Lung (tissue), 11 donors: ENCODE measurements at regions not wholly inside any gene's neighbourhood (a gene's known extent, or its start where the extent isn't known, plus 50 kb on each side); places are given as distances from the start of the nearest gene placed in this dataset.
A peak's percentile ranks its signal among the peaks of the same experiment; 100 is the strongest.

Experiments
- ATAC-seq: fragments of 200-7000 bp; cut with Tn5 transposase; one replicate; pipeline ENCODE4 v1.9.1; 2020; ENCODE audit warnings: moderate number of reproducible peaks; ENCODE audit not compliant: insufficient read depth, low FRiP score
- DNase-seq, 3 donors: peaks; one replicate each; pipeline ENCODE4 v3.0.0-alpha.2; 2013 to 2017
- H3K27ac ChIP-seq, 2 donors: one replicate each; pipeline ENCODE4 v1.5.1; 2013; ENCODE audit warnings: mild to moderate bottlenecking in 2 of 2, moderate library complexity in 2 of 2, control low read depth in 1 of 2, inconsistent platforms in 1 of 2, low read depth in 1 of 2, low read length in 1 of 2
- H3K27me3 ChIP-seq, 3 donors: one replicate each; pipeline ENCODE4 v1.5.1; 2013; ENCODE audit warnings: low read length in 2 of 3; ENCODE audit not compliant: control insufficient read depth in 3 of 3, insufficient read depth in 3 of 3
- H3K36me3 ChIP-seq, 4 donors: one replicate each; pipeline ENCODE4 v1.5.1; 2013; ENCODE audit warnings: low read length in 4 of 4, mild to moderate bottlenecking in 1 of 4, moderate library complexity in 1 of 4; ENCODE audit not compliant: control insufficient read depth in 4 of 4, insufficient read depth in 4 of 4
- H3K4me1 ChIP-seq, 5 donors: one replicate each; pipeline ENCODE4 v1.5.1; 2013; ENCODE audit warnings: low read length in 5 of 5, mild to moderate bottlenecking in 2 of 5, moderate library complexity in 1 of 5; ENCODE audit not compliant: control insufficient read depth in 5 of 5, insufficient read depth in 5 of 5
- H3K4me3 ChIP-seq: one replicate; pipeline ENCODE4 v1.5.1; 2013; ENCODE audit warnings: mild to moderate bottlenecking, control low read depth, moderate library complexity
- H3K9ac ChIP-seq, 2 donors: one replicate each; pipeline ENCODE4 v1.5.1; 2013; ENCODE audit warnings: low read length in 2 of 2, control low read depth in 1 of 2; ENCODE audit not compliant: insufficient read depth in 1 of 2
- H3K9me3 ChIP-seq, 4 donors: one replicate each; pipeline ENCODE4 v1.5.1; 2013; ENCODE audit warnings: low read length in 3 of 4, mild to moderate bottlenecking in 1 of 4, moderate library complexity in 1 of 4; ENCODE audit not compliant: control insufficient read depth in 4 of 4, insufficient read depth in 3 of 4
- CTCF ChIP-seq: IDR thresholded peaks from 2 replicates; pipeline ENCODE4 v1.5.1; 2012; ENCODE audit warnings: mild to moderate bottlenecking; ENCODE audit errors: control extremely low read depth, extremely low read depth
- WGBS, 2 donors: extraction: QIAGEN DNeasy Blood & Tissue Kit; methylation state at CpG; one replicate each; pipeline ENCODE4 v1.1.7; 2013; 5-methylcytosine and 5-hydroxymethylcytosine counted together
- donor health status: control.
- donor health status: control.
- donor health status: Bipolar disorder and iron deficiency.
- donor health status: healthy.
- donor health status: DM: yes; HTN: yes; CAD: no.

GRCh38 chr5:142466195-142466971 is 141.6 kb upstream of the SPRY4 start:
- no peak for ATAC-seq
- Histone ChIP-seq H3K36me3 (no peaks in the 10 kb centered on the region), H3K27ac (no peak overlapping the region), H3K9me3 (no peaks in the 10 kb centered on the region), H3K27me3 (no peaks in the 10 kb centered on the region), H3K9ac (peak overlapping the region in 1 of 2 donors; percentile 34), H3K4me3 (no peak overlapping the region), H3K4me1 (peaks cover 0 to 12% (median 0%) of the 10 kb centered on the region in 5 donors)
- no peak for TF ChIP-seq CTCF
- 67 to 74% methylated on average over 7 of the region's 7 CpGs for WGBS, 2 donors
- DNase-seq, result peak; percentile 42 to 89 (median 81)

GRCh38 chr5:142465476-142465875 is 140.7 kb upstream of the SPRY4 start:
- WGBS, 2 donors, result 84 to 94% methylated on average over 1 of the region's 1 CpG

DNA sequence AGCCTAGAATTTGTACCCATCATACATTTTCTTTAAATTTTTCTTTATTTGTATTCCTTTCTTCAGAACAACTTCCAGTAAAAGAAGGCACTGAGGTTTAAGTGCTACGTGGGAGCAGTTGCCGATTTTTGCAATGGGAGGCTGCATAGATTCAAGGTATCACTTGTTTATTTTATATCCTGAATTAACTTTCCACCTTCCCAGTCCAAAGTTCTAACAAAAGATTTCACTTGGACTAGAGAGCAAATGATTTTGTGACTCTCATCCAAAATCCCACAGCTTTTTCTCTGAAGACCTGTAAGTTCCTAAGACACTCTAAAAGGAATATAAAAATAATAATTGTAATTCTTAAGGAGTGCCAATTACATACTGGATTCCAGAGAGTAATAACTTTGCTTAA is 139.1 kb upstream of the SPRY4 start:
- ATAC-seq, result no peak
- DNase-seq, result no peak
- H3K4me1 ChIP-seq, result peaks cover 0 to 12% (median 0%) of the 10 kb centered on the region in 5 donors
- H3K27ac ChIP-seq, result no peak overlapping the region
- H3K4me3 ChIP-seq, result no peak overlapping the region
- H3K36me3 ChIP-seq, result no peaks in the 10 kb centered on the region
- no peak for TF ChIP-seq CTCF
- H3K9me3 ChIP-seq, result peaks cover 0 to 6% (median 0%) of the 10 kb centered on the region in 4 donors
- no peaks in the 10 kb centered on the region for H3K27me3 ChIP-seq
- 93 to 98% methylated on average over 2 of the region's 2 CpGs for WGBS, 2 donors
- no peak overlapping the region for H3K9ac ChIP-seq

More at GRCh38 chr5:142465476-142465875, 140.7 kb upstream of the SPRY4 start:
- Histone ChIP-seq H3K4me3 (no peak overlapping the region), H3K27ac (no peak overlapping the region), H3K9ac (no peak overlapping the region), H3K36me3 (no peaks in the 10 kb centered on the region), H3K9me3 (peaks cover 0 to under 1% (median 0%) of the 10 kb centered on the region in 4 donors), H3K27me3 (no peaks in the 10 kb centered on the region), H3K4me1 (peaks cover 0 to 12% (median 0%) of the 10 kb centered on the region in 5 donors)
- TF ChIP-seq CTCF, result no peak
- no peak for DNase-seq
- ATAC-seq, result no peak
